Posterior vena cava (tissue), 2 donors: ENCODE measurements at regions not wholly inside any gene's neighbourhood (a gene's known extent, or its start where the extent isn't known, plus 50 kb on each side); places are given as distances from the start of the nearest gene placed in this dataset.

Experiments
- DNase-seq: peaks from one replicate; pipeline ENCODE4 v3.0.0-alpha.2; 2020; ENCODE audit warnings: low spot score
- intact Hi-C, 2 donors: fragments of 100-400 bp; cut with DNase I; formaldehyde crosslinking; loops; one replicate each; pipeline versions ENCODE4 v1.14.1 to v1.14.2; 2022 to 2023
- donor health status: DM: yes; HTN: yes; CAD: no.
- donor health status: DM: yes; HTN: yes; CAD: no.

- DNase-seq: no peak
These were observed 1038.2 kb downstream of the TECRL start for GRCh38 chr4:63371001-63371400.

GRCh38 chr4:63361628-63362027 lies 1047.6 kb downstream of the TECRL start:
- intact Hi-C loops: no loop called here
- DNase-seq: no peak

More at GRCh38 chr4:63371001-63371400, 1038.2 kb downstream of the TECRL start:
- intact Hi-C loops: no loop called here

GRCh38 chr4:63361066-63361465 lies 1048.2 kb downstream of the TECRL start:
- intact Hi-C loops: no loop called here
- no peak for DNase-seq

DNA sequence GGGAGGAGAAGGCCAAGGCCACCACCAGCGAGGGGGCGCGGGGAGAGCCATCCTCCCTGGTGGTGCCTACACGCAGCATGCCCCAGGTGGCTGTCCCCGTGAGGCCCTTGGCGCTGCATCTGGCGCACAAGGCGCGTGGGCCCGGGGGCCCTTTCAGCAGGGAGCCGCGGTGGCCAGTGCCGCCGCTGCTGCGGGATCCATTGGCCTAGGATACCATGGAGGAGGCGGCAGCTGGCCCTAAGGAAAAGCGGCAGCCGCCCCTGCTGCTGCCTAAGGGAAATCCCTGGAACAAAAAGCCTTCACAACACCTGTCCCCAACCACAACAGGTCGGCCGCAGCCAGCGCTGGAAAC lies 1059.6 kb downstream of the TECRL start:
- intact Hi-C loops: no loop called here
- DNase-seq: no peak

DNA sequence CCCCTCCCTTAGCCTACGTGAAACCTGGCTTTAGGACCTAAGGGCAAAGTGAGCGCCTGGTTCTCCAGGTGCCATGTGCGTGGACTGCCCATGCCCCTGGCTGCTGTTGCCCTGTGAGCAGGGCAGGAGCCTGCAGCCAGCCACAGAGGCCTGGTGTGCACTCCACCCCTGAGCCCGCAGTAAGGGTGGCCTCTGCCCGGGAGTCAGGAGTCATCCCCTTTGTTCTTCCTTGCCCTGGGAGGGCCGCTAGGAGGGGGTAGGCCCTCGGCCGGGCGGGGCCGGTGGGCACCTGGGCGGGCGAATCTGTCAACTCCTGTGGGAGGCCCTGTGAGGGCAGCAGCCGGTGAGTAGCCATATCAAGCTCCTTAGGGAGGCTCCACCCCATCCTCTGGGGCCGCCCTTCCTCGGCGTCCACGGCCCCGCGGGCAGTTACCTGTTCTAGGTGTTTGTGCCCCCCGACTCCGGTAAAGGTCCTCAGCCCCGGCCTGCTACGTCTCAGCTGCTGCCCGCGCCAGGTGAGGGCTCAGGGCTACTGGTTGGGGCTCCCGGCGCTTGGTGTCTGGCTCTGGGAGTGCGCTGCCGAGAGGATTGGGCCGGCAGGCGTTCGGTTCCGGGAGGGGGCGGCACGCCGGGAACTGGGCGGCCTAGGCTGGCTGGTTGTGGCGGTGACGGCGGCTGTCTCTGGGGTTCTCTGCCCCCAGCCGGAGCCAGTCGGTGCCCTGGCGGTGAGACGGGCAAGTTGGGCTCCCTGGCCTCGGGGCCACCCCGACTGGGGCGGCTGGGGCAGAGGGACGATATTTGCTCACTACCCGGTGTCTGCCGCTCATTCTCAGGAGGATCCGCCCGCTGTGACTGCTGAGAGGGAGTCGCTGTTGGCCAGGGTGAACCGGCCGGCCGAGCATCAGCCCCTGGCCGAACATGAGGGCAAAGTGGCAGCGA lies 1060.2 kb downstream of the TECRL start:
- intact Hi-C loops: no loop called here
- DNase-seq: peak; percentile 79

DNA sequence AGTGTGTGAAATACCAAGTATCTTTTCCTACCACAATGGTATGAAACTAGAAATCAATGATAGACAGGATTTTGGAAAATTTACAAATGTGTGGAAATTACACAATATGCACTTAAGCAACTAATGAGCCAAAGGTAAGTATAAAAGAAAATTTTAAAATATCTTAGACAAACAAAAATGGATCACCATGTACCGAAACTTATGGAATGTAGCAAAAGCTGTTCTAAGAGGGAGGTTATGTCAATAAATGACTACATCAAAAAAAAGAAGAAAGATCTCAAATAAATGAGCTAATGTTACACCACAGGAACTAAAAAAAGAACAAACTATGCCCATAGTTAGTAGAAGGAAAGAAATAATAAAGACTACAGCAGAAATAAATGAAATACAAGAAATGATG lies 1084.1 kb downstream of the TECRL start:
- intact Hi-C loops: no loop called here
- DNase-seq: no peak

GRCh38 chr4:63316633-63317032 lies 1092.6 kb downstream of the TECRL start:
- DNase-seq: no peak
- intact Hi-C loops: no loop called here

DNA sequence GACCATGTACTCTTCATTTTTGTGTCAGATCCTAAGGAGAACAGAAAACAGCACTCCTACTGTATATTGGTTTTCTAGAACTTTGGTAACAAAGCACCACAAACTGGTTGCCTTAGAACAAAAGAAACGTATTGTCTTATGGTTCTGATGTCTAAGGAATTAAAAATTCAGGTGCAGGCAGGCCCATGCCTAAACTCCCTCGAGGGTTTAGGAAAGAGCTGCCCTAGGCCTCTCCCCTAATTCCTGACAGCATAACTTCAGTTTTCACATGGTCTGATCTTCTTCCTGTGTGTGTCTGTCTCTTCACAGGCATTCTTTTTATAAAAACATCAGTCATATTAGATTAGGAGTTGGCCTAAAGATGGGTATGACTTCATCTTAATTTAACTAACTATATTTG lies 1093.6 kb downstream of the TECRL start:
- no peak for DNase-seq
- intact Hi-C loops: no loop called here

DNA sequence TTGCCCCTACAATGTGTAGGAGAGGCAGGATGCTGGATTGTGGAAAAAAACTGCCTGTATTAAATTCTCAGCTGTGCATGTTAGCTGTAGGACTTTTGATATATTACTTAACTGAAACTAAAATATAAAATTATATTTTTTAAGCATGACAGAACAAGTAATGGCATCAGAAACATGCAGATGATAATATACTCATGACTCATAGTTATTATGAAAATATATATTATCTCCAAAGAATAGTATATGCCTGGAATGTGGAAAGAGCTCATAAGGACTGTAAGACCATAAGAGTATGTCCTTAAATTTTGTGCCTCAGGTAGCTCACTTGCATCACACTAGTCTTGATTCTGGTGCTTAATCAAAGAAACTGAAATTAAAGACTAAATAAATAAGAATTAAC lies 1100.6 kb downstream of the TECRL start:
- DNase-seq: no peak
- intact Hi-C loops: no loop called here

GRCh38 chr4:63302792-63303191 lies 1106.5 kb downstream of the TECRL start:
- no peak for DNase-seq
- intact Hi-C loops: no loop called here

DNA sequence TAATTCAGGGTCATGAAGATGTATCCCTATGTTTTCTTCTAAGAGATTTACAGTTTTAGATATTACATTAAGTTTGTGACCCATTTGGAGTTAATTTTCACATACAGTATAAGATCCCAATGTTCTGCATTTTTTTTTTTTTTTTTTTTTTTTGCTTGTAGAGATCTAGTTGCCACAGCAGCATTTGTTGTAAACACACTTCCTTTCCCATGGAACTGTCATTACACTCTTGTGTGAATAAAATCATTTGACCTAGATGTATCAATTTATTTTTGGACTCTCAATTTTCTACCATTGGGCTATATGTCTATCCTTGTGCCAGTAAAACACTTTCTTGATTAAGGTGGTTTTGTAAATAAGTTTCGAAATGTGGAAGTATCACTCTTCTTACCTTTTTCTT lies 1107.2 kb downstream of the TECRL start:
- DNase-seq: no peak
- intact Hi-C loops: no loop called here

- no peak for DNase-seq
- intact Hi-C loops: no loop called here
These were observed 1112.5 kb downstream of the TECRL start for GRCh38 chr4:63296773-63297172.

GRCh38 chr4:63275491-63275890 lies 1133.8 kb downstream of the TECRL start:
- intact Hi-C loops: no loop called here
- no peak for DNase-seq

DNA sequence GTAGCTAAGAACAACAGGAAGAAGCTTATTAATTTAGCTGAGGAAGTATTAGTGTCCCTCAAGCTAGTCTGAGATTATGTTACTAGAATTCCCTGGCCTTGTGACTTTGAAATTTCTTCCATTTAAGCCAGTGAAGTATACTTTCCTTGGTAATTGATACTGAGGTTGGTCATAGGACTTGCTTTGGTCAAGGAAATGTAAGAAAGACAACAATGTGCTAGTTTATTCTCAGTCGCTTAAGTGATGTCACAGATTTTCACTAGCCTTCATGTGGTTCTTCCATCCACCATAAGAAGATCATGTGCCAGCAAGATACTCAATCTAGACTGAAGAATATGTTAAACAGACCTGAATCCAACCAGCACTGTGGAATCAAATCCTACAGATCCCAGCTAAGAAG lies 1140.1 kb downstream of the TECRL start:
- intact Hi-C loops: no loop called here

DNA sequence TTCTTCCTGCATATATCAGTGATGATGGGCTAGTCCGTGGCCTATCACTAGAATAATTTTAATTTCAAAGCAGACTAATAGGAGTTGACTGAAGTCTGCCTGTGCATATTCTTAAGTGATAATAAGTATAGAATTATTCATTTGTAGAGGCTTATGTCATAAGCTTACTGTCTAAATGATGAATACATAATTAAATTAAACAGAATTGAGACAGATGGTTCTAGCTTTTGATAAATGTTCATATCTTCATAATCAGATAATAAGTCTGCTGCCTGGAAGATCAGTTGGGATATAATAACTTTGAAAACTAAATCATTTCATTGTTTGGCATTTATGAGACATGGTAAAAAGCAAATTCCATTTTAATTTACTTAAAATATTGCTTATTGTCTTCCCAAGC lies 1175.6 kb downstream of the TECRL start:
- no peak for DNase-seq
- intact Hi-C loops: no loop called here

More for the DNA sequence above, 1140.1 kb downstream of the TECRL start:
- no peak for DNase-seq

- intact Hi-C loops: no loop called here
- no peak for DNase-seq
These were observed 1177.2 kb downstream of the TECRL start for GRCh38 chr4:63232058-63232457.

- intact Hi-C loops: no loop called here
- no peak for DNase-seq
These were observed 1183.0 kb downstream of the TECRL start for GRCh38 chr4:63226229-63226628.

DNA sequence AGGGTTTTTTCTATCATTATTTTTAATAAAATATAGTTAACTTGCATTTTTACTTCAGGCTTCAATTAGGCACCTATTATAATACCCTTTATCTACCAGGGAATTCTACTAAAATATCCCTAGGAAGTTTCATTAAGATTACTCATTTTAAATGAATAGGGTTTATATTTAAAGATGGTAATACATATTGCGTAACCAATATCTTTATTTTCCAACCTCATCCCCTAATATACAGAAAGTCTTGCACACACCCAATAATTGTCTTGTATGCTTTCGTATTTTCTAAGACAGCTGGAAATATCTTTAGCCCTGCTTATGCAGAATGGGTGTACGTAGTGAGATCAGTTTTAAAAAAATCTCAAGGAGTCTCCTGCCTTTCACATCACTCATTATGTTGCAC lies 1186.8 kb downstream of the TECRL start:
- no peak for DNase-seq
- intact Hi-C loops: no loop called here

- intact Hi-C loops: no loop called here
- DNase-seq: no peak
These were observed 1187.8 kb downstream of the TECRL start for GRCh38 chr4:63221477-63221876.

- DNase-seq: no peak
- intact Hi-C loops: no loop called here
These were observed 1190.4 kb downstream of the TECRL start for GRCh38 chr4:63218856-63219255.

GRCh38 chr4:63214076-63214475 lies 1195.2 kb downstream of the TECRL start:
- intact Hi-C loops: no loop called here
- no peak for DNase-seq
